ENCODE measurements at regions not wholly inside any gene's neighbourhood (a gene's known extent, or its start where the extent isn't known, plus 50 kb on each side); places are given as distances from the start of the nearest gene placed in this dataset.
A peak's percentile ranks its signal among the peaks of the same experiment; 100 is the strongest.

DNA sequence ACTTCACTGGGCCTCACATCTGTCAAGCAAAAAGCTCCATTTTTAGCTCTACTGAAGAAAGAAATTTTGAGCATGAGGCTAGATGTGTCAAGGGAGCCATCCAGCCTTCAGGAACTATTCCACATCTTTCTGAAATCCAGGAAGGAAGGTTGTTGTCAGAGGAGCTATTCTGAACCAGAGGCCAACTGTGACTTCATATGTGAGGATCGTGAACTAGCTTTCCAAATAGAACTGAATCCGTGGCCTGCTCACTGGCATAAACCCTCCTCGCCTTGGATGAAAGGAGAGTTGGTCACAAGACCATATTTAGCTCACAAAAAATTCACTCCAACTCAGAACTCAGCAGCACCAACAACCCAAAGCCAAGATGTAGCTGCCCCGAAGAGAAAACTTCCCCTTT lies 195.8 kb downstream of the FOXO1 start:
- DNase-seq, result no peak

DNA sequence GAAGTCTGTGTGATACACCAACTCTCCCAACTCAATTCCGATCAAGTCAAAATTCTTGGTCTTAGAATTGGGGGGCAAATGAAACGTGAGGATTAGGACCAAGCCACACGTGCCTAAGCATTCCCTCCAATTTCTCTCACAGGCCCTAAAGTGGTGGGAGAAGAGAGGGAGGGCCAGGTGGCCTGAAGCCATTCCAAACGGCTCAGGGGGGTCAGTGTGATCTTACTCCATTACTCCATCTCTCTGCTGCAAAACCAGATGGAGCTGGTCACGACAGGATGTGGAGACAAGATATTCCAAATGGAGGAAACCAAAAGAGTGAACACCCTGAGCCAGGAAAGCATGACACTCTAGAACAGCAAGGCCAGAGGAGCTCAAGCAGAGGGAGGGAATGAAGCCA lies 195.4 kb downstream of the FOXO1 start:
- no peak for DNase-seq

DNA sequence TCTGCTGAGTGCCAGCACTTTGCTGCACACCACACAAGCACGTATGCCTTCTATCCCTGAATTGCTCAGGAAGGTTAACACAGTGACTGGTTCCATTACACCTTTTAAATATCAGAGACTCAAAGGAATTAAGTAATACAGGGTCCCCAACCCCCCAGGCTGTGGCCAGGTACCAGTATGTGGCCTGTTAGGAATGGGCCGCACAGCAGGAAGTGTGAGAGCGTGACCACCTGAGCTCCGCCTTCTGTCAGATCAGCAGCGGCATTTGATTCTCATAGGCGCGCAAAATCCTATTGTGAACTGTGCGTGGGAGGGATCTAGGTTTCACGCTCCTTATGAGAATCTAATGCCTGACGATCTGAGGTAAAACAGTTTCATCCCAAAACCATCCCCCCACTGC lies 194.5 kb downstream of the FOXO1 start:
- no peak for DNase-seq

DNA sequence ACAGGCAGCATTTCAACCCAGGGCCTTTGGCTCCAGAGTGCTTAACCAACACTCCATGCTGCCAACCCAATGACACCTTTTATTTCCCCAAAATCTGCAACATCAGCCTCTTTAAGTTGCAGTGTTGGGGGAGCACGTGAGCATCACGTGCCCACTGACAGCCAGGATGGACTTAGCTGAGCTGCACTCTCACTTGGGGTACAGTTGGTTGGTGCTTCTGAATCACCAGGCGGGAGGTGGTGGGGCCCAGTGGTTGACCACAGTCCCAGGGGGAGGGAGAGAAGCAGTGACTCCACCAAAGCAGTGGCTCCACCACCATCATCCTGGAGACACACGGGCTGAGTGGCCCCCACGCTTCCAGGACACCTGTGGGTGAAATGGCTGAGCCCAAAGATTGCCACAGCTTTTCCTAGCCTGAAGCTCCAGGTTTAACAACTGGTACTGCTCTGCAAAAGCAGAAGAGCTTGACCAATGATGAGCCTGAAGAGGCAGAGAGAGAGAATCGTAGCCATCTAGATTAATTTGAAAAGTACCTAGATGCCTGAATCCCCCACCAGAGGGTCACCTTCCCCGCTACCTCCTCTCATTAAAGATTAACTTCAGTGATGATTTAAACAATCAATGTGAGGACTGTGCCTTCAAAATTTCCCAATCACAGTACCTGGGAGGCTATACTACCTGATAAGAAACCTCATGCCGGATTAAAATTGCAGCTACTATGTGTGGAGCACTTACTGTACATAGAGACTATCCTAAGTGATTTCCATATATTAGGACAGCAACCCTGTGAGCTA lies 193.8 kb downstream of the FOXO1 start:
- no peak for DNase-seq

DNA sequence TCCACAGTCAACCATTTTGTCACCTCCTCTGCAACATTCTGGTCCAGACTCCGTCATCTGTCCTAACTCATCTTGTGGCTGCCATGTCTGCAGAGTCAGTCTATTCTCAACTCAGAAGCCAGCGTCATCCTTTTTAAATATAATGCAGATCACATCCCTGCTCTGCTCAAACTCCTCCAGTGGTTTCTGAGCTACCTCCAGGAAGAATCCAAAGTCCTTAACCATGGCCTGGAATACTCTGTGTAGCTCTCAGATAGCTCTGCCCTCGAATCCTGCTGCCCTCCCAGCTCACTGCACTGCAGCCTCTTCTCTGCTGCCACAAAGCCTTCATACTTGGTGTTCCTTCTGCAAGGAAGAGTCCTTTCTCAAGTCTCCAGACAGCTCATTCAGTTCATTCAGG lies 190.8 kb downstream of the FOXO1 start:
- no peak for DNase-seq

DNA sequence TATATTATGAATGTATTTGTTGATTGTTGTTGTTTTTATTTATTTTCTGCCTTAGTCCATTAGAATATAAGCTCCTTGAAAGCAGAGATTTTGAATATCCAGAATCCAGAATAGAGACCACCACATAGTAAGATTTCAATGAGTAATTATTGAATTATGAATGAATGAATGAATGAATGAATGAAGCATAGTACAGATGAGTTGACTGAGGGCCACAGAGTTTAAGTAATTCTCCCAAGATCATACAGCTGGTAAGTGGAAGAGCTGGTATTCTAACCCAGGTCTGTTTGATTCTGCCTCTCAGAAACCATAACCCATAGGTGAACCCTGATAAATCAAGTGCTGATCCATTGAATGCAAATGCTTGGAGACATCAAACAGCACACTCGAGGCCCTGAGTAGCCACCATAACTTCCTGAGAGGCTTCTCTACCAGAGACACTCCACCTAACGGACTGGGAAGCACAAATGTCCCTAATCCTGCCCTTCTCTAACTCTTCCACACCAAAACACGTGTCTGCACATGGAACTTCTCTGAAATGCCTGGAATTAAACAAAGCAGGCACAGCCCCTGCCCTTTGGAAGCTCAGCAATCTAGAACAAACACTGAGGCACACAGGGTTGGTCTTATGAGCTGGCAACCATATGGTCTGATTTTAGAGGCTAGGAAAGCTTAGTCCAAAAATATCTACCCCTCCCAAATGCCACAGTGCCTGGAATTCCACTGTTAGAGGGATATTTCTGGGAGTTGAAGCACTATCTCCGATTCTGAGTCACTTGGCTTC lies 190.1 kb downstream of the FOXO1 start:
- no peak for DNase-seq

DNA sequence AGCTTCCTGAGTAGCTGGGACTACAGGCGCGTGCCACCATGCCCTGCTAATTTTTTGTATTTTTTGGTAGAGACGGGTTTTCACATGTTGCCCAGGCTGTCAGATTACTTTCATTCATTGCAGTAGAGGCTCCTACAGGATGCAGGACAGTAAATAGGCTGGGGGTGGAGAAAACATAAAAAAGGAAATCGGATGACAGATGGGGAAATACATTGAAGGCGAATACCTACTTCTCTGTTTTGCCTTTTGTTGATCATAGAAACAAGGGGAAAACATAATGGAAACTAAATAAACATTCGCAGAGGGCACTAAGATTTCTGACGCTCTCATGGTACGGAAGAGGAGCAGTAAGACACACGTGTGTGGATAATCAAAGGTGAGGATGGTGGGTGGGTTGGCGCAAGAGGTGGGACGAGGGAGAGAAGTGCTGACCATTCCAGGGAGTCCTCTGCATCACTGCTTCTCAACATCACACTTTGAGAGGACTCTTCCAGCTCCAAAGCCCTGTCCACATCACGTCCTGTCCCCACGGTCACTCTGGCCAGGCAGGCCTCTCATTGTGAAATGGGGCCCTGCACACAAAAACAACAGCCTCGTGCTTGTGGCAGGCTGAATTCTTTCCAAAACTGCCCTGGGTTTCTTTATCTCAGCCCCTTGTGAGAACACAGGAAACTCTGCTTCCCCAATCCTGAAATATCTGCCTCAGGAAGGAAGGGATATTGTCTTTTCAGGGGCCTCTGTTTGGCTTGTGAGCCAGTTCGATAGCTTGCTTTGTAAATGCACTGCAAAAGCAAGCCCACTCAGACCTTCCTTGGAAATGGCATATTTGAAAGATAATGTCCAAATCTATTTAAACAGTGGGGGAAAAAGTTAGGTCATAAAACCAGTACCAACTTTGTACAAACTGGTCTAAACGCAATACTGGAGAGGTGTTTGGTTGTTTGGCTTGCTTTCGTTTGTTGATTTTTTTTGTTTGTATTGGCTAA lies 188.5 kb downstream of the FOXO1 start:
- DNase-seq, result no peak

DNA sequence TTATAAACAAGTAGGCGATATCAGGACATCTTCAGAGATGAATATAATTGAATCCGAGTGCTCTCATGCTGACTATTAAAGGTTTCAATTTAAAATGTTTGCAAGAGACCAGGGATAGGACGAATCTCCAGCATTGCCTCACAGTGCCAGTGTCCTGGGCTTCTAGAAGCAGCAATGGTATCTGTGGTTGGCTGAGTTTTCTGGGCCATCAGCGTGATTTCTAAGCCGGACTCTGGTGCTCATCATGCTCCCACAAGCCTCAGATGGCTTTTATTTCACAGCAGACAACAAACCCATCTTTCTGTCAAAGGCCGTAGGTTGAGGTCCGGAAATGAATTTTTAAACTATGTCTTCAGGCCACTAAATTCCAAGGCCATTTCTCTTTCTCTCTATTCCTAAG lies 187.7 kb downstream of the FOXO1 start:
- DNase-seq, result no peak

DNA sequence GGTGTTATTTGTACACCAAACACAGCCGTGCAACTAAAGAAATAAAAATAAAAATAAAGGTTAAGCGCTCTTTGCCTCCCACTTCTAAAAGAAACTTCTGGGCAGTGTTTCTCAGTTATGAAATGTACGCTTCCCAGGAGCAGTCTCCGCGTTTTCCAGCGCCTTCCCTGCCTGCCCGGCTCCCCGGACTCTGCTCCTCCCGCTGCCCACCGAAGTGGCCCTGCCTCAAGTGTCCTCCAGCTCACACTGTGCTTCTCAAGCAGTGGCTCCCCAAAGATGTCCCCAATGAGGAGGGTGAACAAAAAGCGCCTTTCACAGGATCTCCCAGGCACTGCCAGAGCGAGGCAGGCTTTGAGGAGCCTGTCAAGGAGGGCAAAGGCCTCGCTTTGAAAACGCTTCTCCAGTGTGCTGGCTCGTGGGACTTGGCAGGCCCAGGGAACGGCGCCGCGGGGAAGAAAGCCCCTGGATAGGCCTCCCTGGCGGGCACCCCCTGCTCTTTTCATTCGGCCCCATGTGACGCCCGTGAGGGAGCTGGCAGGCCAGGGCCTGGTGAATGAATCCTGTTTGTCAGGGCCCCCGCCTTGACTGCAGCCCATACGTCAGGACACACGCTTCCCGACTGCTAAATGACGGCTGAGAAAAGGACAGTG lies 187.1 kb downstream of the FOXO1 start:
- no peak for DNase-seq

DNA sequence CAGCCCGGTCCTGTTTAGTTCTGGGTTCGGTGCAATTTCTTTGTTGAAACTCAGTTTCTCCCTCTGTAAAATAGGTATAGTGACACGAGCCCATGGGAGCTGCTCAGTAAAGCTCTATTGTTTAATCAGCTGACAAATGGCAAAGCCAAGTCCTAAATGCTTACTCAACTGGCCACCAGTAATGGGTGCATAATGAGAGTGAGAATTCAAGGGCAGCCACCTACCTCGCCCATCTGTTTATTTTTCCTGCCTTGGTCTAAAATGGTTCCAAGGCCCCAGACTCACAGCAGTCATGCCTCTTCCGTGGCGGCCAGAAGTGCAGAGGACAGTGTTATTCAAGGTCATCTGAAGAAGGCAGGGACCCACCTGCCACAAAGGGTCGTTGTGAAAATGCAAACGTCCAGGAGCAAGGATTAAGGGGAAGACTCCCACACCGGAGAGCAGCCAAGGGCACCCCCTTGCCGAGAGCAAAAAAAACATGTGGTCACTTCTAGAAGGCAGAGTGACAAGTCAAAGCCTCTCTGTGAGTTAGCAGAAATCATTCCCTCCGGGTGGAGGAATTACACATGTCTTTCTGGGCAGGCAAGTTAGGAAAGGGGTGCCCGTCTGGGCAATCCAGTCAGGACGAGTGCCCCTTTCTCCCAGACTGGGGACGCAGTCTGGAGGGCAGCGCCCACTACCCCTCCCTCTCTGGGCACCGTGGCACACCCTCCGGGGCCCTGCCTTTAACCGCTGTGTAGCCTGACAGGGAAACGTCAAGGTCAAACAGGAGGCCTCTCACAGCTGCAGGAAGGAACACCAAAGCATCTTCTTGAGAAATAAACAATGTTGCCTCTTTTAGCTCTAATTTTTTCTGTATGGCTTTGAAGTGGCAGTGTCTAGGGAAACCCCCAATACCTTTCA lies 186.2 kb downstream of the FOXO1 start:
- DNase-seq, result no peak

DNA sequence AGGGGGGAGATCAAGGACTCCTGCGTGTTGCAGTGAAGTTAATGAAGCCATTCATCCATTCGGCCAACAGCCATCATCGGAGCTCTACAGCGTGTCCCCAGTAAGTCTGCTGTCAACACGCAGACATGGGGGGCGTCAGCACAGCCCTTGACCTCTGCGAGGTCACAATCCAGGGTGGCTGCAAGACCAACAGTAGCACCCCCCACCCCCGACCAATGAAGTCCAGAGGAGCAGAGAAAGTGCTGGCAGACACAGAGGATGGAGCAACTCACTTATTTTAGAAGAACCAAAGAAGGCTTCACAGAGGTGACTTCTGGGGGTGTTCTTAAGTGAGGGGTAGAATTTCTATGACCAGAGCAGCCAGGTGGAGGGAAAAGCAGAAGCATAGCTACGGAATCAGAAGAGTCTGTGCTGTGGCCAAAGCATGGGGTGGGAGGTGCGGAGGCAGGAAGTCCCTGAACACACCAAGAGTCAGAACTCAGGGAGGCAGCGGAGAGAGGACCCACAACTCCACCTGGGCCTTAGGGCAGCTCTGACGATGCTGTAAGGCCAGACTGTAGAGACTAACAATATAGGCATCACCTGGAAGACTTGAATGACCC lies 185.4 kb downstream of the FOXO1 start:
- DNase-seq, result no peak

DNA sequence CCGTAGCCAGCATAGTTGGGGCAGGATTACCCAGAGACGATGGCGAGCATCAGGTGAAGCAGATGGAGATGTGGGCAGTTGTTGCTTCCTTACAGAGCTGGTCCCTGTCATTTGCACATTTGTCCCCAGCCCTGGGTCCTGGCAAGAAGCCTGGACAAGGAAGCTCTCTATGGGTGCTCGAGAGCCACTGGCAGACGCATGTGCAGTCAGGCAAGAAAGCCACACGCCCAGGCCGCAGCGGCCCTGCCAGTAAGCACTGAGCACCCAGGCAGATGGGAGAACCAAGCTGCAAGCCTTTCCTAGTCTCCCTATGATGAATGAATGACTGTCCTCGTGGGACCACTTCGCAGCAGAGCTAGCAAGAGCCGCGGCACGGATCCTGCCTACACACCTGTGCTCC lies 182.8 kb downstream of the FOXO1 start:
- DNase-seq, result no peak

DNA sequence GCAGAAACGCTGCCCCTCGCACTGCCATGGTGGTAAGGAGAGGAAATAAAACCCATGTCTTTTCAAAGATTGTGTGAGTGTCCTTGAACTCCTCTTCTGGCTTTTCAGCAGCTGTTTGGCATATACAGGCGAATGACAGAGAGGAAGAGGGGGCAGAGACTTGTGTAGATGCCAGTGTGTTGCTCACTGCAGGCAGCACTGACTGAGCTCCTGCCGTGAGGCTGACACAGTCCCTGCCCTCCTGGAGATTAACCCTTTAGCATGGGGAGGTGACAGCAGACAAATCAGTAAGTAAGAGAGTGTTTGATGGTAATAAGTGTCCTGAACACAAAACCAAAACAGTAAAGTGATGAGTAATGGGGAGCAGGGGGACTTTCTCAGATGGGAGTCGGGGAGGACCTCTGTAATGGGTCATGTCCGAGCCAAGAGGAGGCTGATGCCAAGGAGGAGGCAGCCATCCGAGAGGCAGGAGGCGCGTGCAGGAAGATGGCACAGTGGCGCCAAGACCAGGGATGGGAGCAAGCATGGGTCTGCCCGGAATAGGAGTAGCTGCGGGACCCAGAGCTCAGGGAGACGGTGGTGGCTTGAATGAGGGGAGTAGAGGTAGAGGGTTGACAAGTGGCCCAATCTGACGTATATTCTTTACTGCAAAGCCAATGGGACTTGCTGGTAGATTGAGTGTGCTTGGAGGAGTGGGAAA lies 182.2 kb downstream of the FOXO1 start:
- DNase-seq, result no peak

DNA sequence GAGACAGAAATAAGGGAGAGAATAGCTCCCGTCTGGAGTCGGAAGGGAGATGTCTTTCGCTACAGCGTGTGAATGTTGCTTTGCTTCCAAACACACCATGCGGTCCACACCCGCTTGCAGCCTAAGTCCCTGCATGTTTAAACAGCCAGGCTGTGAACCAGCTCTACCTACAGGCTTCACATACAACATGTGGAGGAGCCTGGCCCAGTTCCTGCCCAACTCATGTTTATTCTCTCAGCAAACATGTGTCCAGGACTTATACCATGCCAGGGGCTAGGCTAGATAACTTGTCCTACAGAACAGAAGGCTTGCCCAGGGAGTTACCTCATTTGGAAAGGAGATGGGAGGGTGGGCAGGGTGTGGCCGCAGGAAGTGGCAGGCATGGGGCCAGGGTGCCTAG lies 181.5 kb downstream of the FOXO1 start:
- DNase-seq, result no peak

DNA sequence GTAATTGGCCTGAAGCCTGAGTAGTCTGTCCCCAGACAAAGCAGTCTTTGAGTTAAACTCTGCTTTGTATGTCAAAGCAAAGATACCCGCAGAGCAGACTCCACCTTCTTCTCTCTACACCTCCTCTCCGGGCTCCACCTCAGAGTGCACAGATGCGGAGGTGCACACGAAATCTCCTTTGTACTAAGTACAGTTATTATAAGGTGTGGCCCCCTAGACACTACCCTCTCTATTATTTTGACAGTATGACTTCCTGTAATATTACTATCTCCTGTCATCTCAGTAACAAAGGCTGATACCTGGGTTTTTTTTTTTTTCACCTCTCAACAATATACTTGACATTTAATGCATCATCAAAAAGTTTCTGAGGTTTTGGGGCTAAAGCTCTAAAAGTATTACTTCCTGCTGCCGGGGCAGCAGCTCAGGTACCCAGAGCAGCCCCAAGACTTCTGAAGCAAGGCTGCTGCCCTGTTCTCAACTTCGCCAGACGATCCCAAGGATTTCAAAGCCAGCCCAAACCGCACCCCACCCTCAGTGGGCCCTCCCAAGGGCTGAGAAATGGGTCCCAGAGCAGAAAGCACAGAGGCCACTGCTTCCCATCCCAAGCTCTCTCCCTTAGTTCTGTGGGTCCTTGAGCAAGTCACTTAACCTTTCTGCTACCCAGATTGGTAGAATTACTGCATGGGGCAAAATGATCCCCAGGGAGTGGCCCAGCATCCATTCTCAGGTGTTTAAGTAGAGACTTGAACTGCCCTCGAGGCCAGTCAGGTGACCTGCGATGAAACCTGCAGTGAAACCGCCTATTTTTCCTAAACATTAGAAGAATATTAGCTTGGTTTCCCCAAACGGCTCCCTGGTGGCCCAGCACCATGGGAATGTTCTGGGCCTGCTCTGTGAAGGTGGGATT lies 180.6 kb downstream of the FOXO1 start:
- peak; percentile 59 to 70 for DNase-seq

DNA sequence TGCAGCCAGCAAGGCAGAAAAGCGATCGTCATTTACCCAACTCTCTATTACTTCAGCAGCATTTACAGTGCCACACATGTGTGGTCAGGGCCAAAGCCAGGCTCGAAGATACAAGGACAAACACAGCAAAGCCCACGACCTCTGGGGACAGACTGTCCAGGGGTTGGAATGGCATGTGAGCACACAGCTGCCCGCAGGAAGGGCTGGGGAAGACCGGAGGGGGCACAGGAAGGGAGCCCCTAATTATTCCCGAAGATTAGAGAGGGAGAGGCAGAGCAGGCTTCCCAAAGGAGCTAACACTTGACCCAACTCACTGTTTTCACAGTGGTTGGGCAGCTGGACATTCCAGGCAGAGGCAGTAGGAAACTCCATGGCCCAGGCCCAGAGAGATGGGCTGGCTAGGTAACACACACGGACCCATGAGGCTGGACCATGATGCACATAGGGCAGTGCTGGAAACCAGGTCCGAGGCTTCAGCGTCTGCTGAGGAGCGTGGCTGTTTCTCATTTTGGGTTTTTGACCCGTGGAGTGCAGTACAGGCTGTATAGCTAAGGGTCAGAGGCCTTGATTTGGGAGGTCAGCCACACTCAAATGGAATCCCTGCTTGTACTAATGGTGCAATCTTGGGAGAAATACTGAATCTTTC lies 179.8 kb downstream of the FOXO1 start:
- no peak for DNase-seq

DNA sequence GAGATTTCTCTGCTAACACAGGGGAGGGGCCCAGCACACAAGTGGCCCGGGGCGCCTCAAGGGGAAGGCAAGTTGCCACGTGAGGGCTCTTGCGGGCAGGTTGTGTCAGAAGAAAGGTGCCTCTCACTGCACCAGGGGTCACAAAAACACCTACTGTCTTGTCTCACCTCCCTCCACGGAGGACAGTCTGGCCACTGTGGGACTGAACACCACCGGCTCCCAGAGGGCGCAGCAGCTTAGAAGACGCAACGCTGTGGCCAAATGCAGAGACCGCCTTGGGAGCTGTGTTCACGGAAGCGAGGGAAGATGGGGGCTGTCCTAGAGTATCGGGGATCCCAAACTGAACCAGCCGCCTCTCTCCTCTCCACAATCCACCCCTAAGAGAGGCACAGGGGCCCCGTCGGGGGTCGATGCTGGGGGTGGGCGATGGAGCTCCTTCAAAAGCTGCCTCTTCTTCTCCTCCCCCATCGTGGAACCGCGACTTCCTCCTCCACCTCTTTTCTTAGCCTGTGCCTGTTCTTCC lies 177.5 kb downstream of the FOXO1 start:
- DNase-seq, result peak in 1 of 2 donors; percentile 21

DNA sequence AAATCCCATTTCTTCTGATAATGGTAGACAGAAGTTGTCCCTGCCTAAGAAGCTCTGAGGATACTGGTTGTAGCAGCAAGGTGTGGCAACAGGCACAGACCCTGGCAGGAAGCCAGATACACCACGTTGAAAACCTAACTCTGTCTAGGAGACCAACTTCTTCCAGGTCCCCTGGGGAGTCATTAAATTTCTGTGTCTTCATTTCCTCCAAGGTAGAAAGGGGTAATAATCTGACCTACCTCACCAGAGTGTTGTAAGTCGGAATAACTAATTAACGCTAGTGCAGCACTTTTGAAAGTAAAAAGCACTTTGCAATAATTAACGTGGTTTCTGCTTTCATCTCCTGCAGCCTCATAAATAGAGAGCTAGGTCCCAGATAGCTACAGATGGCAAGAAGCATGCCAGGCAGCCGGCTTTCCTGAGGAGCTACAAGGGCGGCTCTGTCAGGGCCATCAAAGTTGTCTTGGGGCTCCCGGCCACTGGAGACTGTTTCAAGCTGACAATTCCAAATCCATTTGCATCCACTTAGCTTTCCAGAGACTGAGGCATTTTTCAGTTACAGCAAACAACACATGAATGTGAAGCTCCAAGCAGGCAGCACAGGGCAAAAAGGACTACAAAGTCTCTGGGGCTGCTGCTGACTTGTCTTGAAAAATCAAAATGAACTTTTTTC lies 176.2 kb downstream of the FOXO1 start:
- DNase-seq, result peak; percentile 49 to 55
